T-cell (primary cell): ENCODE measurements at regions not wholly inside any gene's neighbourhood (a gene's known extent, or its start where the extent isn't known, plus 50 kb on each side); places are given as distances from the start of the nearest gene placed in this dataset.
"Not testable (repeated sequence)": the region's sequence is repeated elsewhere in the genome, so short reads cannot be mapped to it uniquely, and the experiment has no call there.

Source experiments
- ATAC-seq, 4 experiments: fragments of 200-7000 bp in 3 of 4; fragments of 150-1000 bp in 1 of 4; cut with Tn5 transposase; replicated peaks in 1 of 4; 1 replicate in 3 of 4; 2 replicates in 1 of 4; pipeline ENCODE4 v1.10.0; 2021; ENCODE audit warnings: moderate library complexity in 3 of 4, mild to moderate bottlenecking in 2 of 4, moderate number of reproducible peaks in 1 of 4
- CTCF ChIA-PET, 2 donors: fragments of 300-600 bp; sonication (Branson Sonifier 250); formaldehyde crosslinking; loops; one replicate each; lab custom pipeline; 2022; ENCODE audit warnings: antibody characterized with exemption in 2 of 2; lab: Charles Lee
- POLR2A ChIA-PET, 2 donors: fragments of 300-600 bp; sonication (Branson Sonifier 250); formaldehyde crosslinking; loops; one replicate each; lab custom pipeline; 2022; ENCODE audit warnings: antibody characterized with exemption in 2 of 2; lab: Charles Lee
- DNase-seq, 35 experiments: peaks; one replicate each; pipeline versions ENCODE4 v3.0.0 to v3.0.0-alpha.2; 2013 to 2023
- H3K27ac ChIP-seq: one replicate; pipeline ENCODE4 v1.5.1; 2013; ENCODE audit warnings: low read length
- H3K27me3 ChIP-seq, 2 experiments: replicated peaks in 1 of 2; 1 replicate in 1 of 2; 2 replicates in 1 of 2; pipeline versions ENCODE4 v1.6.1 to v1.7.0; 2013; ENCODE audit warnings: low read length in 1 of 2, mixed read lengths in 1 of 2; ENCODE audit not compliant: control insufficient read depth in 2 of 2, insufficient read depth in 2 of 2; ENCODE audit errors: extremely low read depth in 1 of 2
- H3K36me3 ChIP-seq, 2 donors: 1 replicate in 1 of 2; 2 replicates in 1 of 2; pipeline versions ENCODE4 v1.6.1 to v1.7.0; 2013; ENCODE audit warnings: low read length in 1 of 2; ENCODE audit not compliant: control insufficient read depth in 2 of 2, insufficient read depth in 1 of 2; ENCODE audit errors: extremely low read depth in 1 of 2
- H3K4me1 ChIP-seq, 2 experiments: 1 replicate in 1 of 2; 2 replicates in 1 of 2; pipeline versions ENCODE4 v1.6.1 to v1.7.0; 2013; ENCODE audit warnings: low read length in 2 of 2, mixed read lengths in 1 of 2; ENCODE audit not compliant: insufficient read depth in 2 of 2, control insufficient read depth in 1 of 2; ENCODE audit errors: extremely low read depth in 1 of 2
- H3K4me3 ChIP-seq, 2 donors: 1 replicate in 1 of 2; 2 replicates in 1 of 2; pipeline versions ENCODE4 v1.5.1 to v1.7.0; 2013; ENCODE audit warnings: mild to moderate bottlenecking in 2 of 2, low read length in 1 of 2, moderate library complexity in 1 of 2; ENCODE audit not compliant: control insufficient read depth in 1 of 2; ENCODE audit errors: extremely low read depth in 1 of 2
- H3K9me3 ChIP-seq: 2 replicates; pipeline ENCODE4 v1.7.0; 2013
- H3K27ac Mint-ChIP-seq, 2 donors: one replicate each; pipeline ENCODE4 v1.8.0; 2020 to 2021; ENCODE audit warnings: mild to moderate bottlenecking in 2 of 2, mixed read lengths in 2 of 2
- H3K27me3 Mint-ChIP-seq, 2 donors: one replicate each; pipeline ENCODE4 v1.8.0; 2021 to 2022; ENCODE audit warnings: mixed read lengths in 2 of 2
- H3K36me3 Mint-ChIP-seq: one replicate; pipeline ENCODE4 v1.8.0; 2021; ENCODE audit warnings: mixed read lengths
- H3K4me1 Mint-ChIP-seq, 3 donors: one replicate each; pipeline ENCODE4 v1.8.0; 2020 to 2022; ENCODE audit warnings: mixed read lengths in 3 of 3, mild to moderate bottlenecking in 1 of 3
- H3K4me3 Mint-ChIP-seq, 3 donors: one replicate each; pipeline ENCODE4 v1.8.0; 2020 to 2022; ENCODE audit warnings: mild to moderate bottlenecking in 3 of 3, mixed read lengths in 3 of 3, moderate library complexity in 3 of 3
- H3K9me3 Mint-ChIP-seq, 3 donors: one replicate each; pipeline ENCODE4 v1.8.0; 2020 to 2022; ENCODE audit warnings: mixed read lengths in 3 of 3
- WGBS: methylation state at CpG from one replicate; pipeline ENCODE4 v1.1.5; 2013; ENCODE audit warnings: missing lambda C conversion rate; ENCODE audit not compliant: insufficient coverage; 5-methylcytosine and 5-hydroxymethylcytosine counted together

GRCh38 chr4:148843625-148844024, 401.4 kb upstream of the NR3C2 start:
- ATAC-seq, result no peak
- WGBS, result 75% methylated on average over 2 of the region's 3 CpGs
- Mint-ChIP-seq H3K9me3 (no peaks in the 10 kb centered on the region), H3K4me3 (no peak overlapping the region), H3K27me3 (peaks cover 3 to 4% of the 10 kb centered on the region in 2 donors), H3K36me3 (no peaks in the 10 kb centered on the region), H3K4me1 (no peaks in the 10 kb centered on the region), H3K27ac (no peak overlapping the region)
- H3K36me3 ChIP-seq, result no peaks in the 10 kb centered on the region
- H3K4me1 ChIP-seq, result no peaks in the 10 kb centered on the region
- DNase-seq, result no peak
- ChIA-PET POLR2A (no interaction called here), CTCF (no interaction called here)
- H3K4me3 ChIP-seq, result no peak overlapping the region
- H3K9me3 ChIP-seq, result no peaks in the 10 kb centered on the region
- no peak overlapping the region for H3K27ac ChIP-seq
- no peaks in the 10 kb centered on the region for H3K27me3 ChIP-seq

- Histone ChIP-seq H3K27ac (no peak overlapping the region), H3K27me3 (no peaks in the 10 kb centered on the region), H3K4me1 (no peaks in the 10 kb centered on the region), H3K9me3 (no peaks in the 10 kb centered on the region), H3K36me3 (no peaks in the 10 kb centered on the region), H3K4me3 (no peak overlapping the region)
- H3K27me3 Mint-ChIP-seq, result peaks cover 3 to 4% of the 10 kb centered on the region in 2 donors
- no peak overlapping the region for H3K4me3 Mint-ChIP-seq
- WGBS, result no CpG with 5 or more reads among the region's 3 CpGs
- ATAC-seq (no peak), DNase-seq (no peak)
- H3K4me1 Mint-ChIP-seq, result no peaks in the 10 kb centered on the region
- H3K36me3 Mint-ChIP-seq, result no peaks in the 10 kb centered on the region
- CTCF ChIA-PET, result no interaction called here
- POLR2A ChIA-PET, result no interaction called here
- no peak overlapping the region for H3K27ac Mint-ChIP-seq
- H3K9me3 Mint-ChIP-seq, result no peaks in the 10 kb centered on the region
Observed at GRCh38 chr4:148842843-148843242, 400.6 kb upstream of the NR3C2 start.

GRCh38 chr4:148837571-148837970, 395.4 kb upstream of the NR3C2 start:
- POLR2A ChIA-PET, H3K9me3 ChIP-seq, H3K27me3 ChIP-seq, H3K4me1 Mint-ChIP-seq, H3K36me3 ChIP-seq, ATAC-seq, H3K4me3 ChIP-seq, H3K9me3 Mint-ChIP-seq, CTCF ChIA-PET, H3K27ac Mint-ChIP-seq, H3K36me3 Mint-ChIP-seq, H3K4me1 ChIP-seq, H3K4me3 Mint-ChIP-seq, H3K27me3 Mint-ChIP-seq, DNase-seq, H3K27ac ChIP-seq: not testable (repeated sequence)
- WGBS, result no CpG with 5 or more reads among the region's 2 CpGs

- H3K4me3 ChIP-seq, result no peak overlapping the region
- POLR2A ChIA-PET, result no interaction called here
- H3K27ac Mint-ChIP-seq, result no peak overlapping the region
Observed at GRCh38 chr4:148834804-148835631, 392.8 kb upstream of the NR3C2 start.

GRCh38 chr4:148831945-148832344, 389.7 kb upstream of the NR3C2 start:
- Mint-ChIP-seq H3K4me1 (peaks cover 0 to 4% (median 4%) of the 10 kb centered on the region in 3 donors), H3K4me3 (no peak overlapping the region), H3K36me3 (no peaks in the 10 kb centered on the region), H3K27me3 (peaks cover 0 to 3% of the 10 kb centered on the region in 2 donors), H3K27ac (no peak overlapping the region), H3K9me3 (peaks cover 0 to 5% (median 0%) of the 10 kb centered on the region in 3 donors)
- no peaks in the 10 kb centered on the region for H3K4me1 ChIP-seq
- no peak overlapping the region for H3K4me3 ChIP-seq
- POLR2A ChIA-PET, result no interaction called here
- CTCF ChIA-PET, result no interaction called here
- H3K36me3 ChIP-seq, result no peaks in the 10 kb centered on the region
- no peaks in the 10 kb centered on the region for H3K9me3 ChIP-seq
- no peak overlapping the region for H3K27ac ChIP-seq
- H3K27me3 ChIP-seq, result no peaks in the 10 kb centered on the region
- ATAC-seq (no peak), DNase-seq (no peak)

More at GRCh38 chr4:148834804-148835631, 392.8 kb upstream of the NR3C2 start:
- Histone ChIP-seq H3K4me1 (no peaks in the 10 kb centered on the region), H3K9me3 (no peaks in the 10 kb centered on the region), H3K36me3 (no peaks in the 10 kb centered on the region), H3K27ac (no peak overlapping the region), H3K27me3 (no peaks in the 10 kb centered on the region)
- Mint-ChIP-seq H3K27me3 (peaks cover 0 to 3% of the 10 kb centered on the region in 2 donors), H3K4me3 (no peak overlapping the region), H3K4me1 (peaks cover 0 to 4% (median 4%) of the 10 kb centered on the region in 3 donors), H3K36me3 (no peaks in the 10 kb centered on the region), H3K9me3 (peaks cover 0 to 3% (median 0%) of the 10 kb centered on the region in 3 donors)
- CTCF ChIA-PET, result no interaction called here
- WGBS, result 0% methylated on average over 1 of the region's 6 CpGs
- no peak for ATAC-seq
- no peak for DNase-seq

- Mint-ChIP-seq H3K27ac (no peak overlapping the region), H3K4me1 (no peaks in the 10 kb centered on the region), H3K9me3 (peaks cover 0 to 5% (median 2%) of the 10 kb centered on the region in 3 donors), H3K27me3 (no peaks in the 10 kb centered on the region), H3K4me3 (no peak overlapping the region), H3K36me3 (no peaks in the 10 kb centered on the region)
- Histone ChIP-seq H3K36me3 (no peaks in the 10 kb centered on the region), H3K27ac (no peak overlapping the region), H3K4me1 (no peaks in the 10 kb centered on the region), H3K9me3 (no peaks in the 10 kb centered on the region), H3K4me3 (no peak overlapping the region), H3K27me3 (no peaks in the 10 kb centered on the region)
- CTCF ChIA-PET, result no interaction called here
- no CpG with 5 or more reads among the region's 3 CpGs for WGBS
- POLR2A ChIA-PET, result no interaction called here
- DNase-seq (no peak), ATAC-seq (no peak)
Observed at GRCh38 chr4:148828291-148828690, 386.1 kb upstream of the NR3C2 start.
